ENCODE measurements at regions not wholly inside any gene's neighbourhood (a gene's known extent, or its start where the extent isn't known, plus 50 kb on each side); places are given as distances from the start of the nearest gene placed in this dataset.

DNA sequence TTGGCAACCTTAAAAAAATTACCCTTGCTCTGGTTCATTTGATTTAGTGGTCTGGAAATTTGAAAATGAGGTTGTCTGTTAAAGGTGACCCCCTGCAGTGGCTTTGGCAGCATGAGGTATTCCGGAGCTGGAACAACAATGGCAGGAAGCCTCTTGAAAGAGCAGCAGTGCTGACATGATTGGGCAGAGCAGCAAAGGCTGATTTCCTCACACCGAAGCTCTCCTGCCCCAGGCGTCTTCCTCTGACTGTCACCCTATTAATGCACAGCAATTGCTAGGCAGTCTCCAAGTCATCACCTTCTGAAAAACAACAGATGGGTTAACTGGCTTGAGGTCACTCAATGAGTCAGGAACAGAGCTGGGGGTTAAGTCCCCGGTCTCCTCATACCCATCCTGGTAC lies 241.8 kb upstream of the MMS22L start:
- no peak overlapping the region for H2AFZ ChIP-seq (ENCODE audit: low read depth, low read length, poor library complexity, severe bottlenecking)
- no peaks in the 10 kb centered on the region for H3K79me2 ChIP-seq (ENCODE audit: insufficient read depth, low read length)
- no peaks in the 10 kb centered on the region for H3K4me1 ChIP-seq (ENCODE audit: control insufficient read depth in 1 of 2, insufficient read depth in 2 of 2, low read length in 2 of 2)
- H3K9ac ChIP-seq (ENCODE audit: low read length) = no peak overlapping the region
- BruUV-seq (replicated peaks) = no TSS peak
- H3K36me3 ChIP-seq (ENCODE audit: control insufficient read depth in 1 of 2, insufficient read depth in 2 of 2, low read length in 2 of 2) = no peaks in the 10 kb centered on the region
- H3K9me3 ChIP-seq (ENCODE audit: control insufficient read depth in 1 of 2, insufficient read depth in 1 of 2, low read depth in 1 of 2, low read length in 2 of 2) = no peaks in the 10 kb centered on the region
- ChIA-PET CTCF (no interaction called here), POLR2A (no interaction called here), RAD21 (ENCODE audit: low non-redundant PET in 1 of 2, low total read pairs in 2 of 2, uncharacterized antibody in 2 of 2, unreplicated experiment in 2 of 2) (interaction anchor here in 1 of 2 experiments (1.1 kb wide), 1 partner anchor 27 kb away, joined by 3 read pairs; no protein-coding TSS in a partner anchor)
- no peak overlapping the region for H3K4me3 ChIP-seq (replicated peaks in 1 of 2; ENCODE audit: low read depth in 1 of 2, low read length in 2 of 2)
- intact Hi-C loops (cut with micrococcal nuclease) = no loop called here
- no peak for DNase-seq (ENCODE audit: low read depth, low spot score)
- no peaks in the 10 kb centered on the region for H4K20me1 ChIP-seq (ENCODE audit: insufficient read depth)
- no peak overlapping the region for H3K4me2 ChIP-seq (ENCODE audit: low read length)
- no peak for ATAC-seq
- H3K27me3 ChIP-seq (ENCODE audit: insufficient read depth, low read length) = peaks cover 25% of the 10 kb centered on the region
- H3K27ac ChIP-seq (ENCODE audit: low read depth, low read length) = no peak overlapping the region
- no peak for TF ChIP-seq EZH2phosphoT487 (IDR thresholded peaks at IDR 0.05; ENCODE audit: borderline replicate concordance)
- no peak for TF ChIP-seq ELF1 (IDR thresholded peaks at IDR 0.05; ENCODE audit: borderline replicate concordance, low read depth)
- no peaks in the 10 kb centered on the region for H3K9me2 ChIP-seq (ENCODE audit: insufficient read depth)

DNA sequence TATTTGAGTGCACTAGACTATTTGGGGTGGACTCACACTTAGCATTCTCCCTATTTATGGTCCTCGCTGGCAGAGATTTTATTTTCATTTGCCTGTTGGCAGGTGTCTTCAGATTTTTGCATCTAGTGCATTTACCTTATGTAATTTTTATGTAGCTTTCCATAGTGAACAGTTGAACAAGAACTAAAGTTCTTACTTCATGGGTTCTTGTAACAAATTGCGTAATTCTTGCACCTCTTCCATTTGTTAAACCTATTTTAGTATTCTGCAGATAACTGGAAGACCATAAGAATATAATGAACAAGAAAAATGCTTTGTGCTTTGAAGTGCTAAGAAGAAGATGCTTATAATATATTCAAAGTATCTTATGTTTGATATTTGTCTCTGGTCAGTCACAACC lies 252.8 kb upstream of the MMS22L start:
- Histone ChIP-seq H2AFZ (ENCODE audit: low read depth, low read length, poor library complexity, severe bottlenecking) (no peak overlapping the region), H3K4me3 (replicated peaks in 1 of 2; ENCODE audit: low read depth in 1 of 2, low read length in 2 of 2) (no peak overlapping the region), H3K4me1 (ENCODE audit: control insufficient read depth in 1 of 2, insufficient read depth in 2 of 2, low read length in 2 of 2) (no peaks in the 10 kb centered on the region), H3K9me2 (ENCODE audit: insufficient read depth) (no peaks in the 10 kb centered on the region), H3K9me3 (ENCODE audit: control insufficient read depth in 1 of 2, insufficient read depth in 1 of 2, low read depth in 1 of 2, low read length in 2 of 2) (no peaks in the 10 kb centered on the region), H3K79me2 (ENCODE audit: insufficient read depth, low read length) (no peaks in the 10 kb centered on the region), H3K27ac (ENCODE audit: low read depth, low read length) (no peak overlapping the region), H3K9ac (ENCODE audit: low read length) (no peak overlapping the region), H4K20me1 (ENCODE audit: insufficient read depth) (no peaks in the 10 kb centered on the region), H3K36me3 (ENCODE audit: control insufficient read depth in 1 of 2, insufficient read depth in 2 of 2, low read length in 2 of 2) (no peaks in the 10 kb centered on the region), H3K4me2 (ENCODE audit: low read length) (no peak overlapping the region), H3K27me3 (ENCODE audit: insufficient read depth, low read length) (peaks cover 34% of the 10 kb centered on the region)
- ChIA-PET CTCF (no interaction called here), POLR2A (no interaction called here), RAD21 (ENCODE audit: low non-redundant PET in 1 of 2, low total read pairs in 2 of 2, uncharacterized antibody in 2 of 2, unreplicated experiment in 2 of 2) (no interaction called here)
- TF ChIP-seq RAD21 (IDR thresholded peaks at IDR 0.05; ENCODE audit: low read depth) (no peak), SIN3A (IDR thresholded peaks at IDR 0.05; ENCODE audit: low read depth) (no peak), SRF (IDR thresholded peaks at IDR 0.05; ENCODE audit: low read depth) (no peak), EZH2phosphoT487 (IDR thresholded peaks at IDR 0.05; ENCODE audit: borderline replicate concordance) (no peak), JUND (IDR thresholded peaks at IDR 0.05) (no peak), POLR2A (IDR thresholded peaks at IDR 0.05; ENCODE audit: borderline replicate concordance, extremely low read depth, insufficient read depth, insufficient read length) (no peak), EZH2 (IDR thresholded peaks at IDR 0.05) (no peak), CBX3 (IDR thresholded peaks at IDR 0.05; ENCODE audit: low read depth) (no peak), FOSL1 (IDR thresholded peaks at IDR 0.05; ENCODE audit: low read depth) (no peak), TCF7L2 (IDR thresholded peaks at IDR 0.05; ENCODE audit: borderline replicate concordance, extremely low read depth, insufficient read depth, insufficient read length) (no peak), ZNF274 (IDR thresholded peaks at IDR 0.05; ENCODE audit: low read depth, low read length) (no peak), ZFX (IDR thresholded peaks at IDR 0.05) (no peak), SP1 (IDR thresholded peaks at IDR 0.05; ENCODE audit: low read depth) (no peak)
- TF ChIP-seq, protein P1, sequence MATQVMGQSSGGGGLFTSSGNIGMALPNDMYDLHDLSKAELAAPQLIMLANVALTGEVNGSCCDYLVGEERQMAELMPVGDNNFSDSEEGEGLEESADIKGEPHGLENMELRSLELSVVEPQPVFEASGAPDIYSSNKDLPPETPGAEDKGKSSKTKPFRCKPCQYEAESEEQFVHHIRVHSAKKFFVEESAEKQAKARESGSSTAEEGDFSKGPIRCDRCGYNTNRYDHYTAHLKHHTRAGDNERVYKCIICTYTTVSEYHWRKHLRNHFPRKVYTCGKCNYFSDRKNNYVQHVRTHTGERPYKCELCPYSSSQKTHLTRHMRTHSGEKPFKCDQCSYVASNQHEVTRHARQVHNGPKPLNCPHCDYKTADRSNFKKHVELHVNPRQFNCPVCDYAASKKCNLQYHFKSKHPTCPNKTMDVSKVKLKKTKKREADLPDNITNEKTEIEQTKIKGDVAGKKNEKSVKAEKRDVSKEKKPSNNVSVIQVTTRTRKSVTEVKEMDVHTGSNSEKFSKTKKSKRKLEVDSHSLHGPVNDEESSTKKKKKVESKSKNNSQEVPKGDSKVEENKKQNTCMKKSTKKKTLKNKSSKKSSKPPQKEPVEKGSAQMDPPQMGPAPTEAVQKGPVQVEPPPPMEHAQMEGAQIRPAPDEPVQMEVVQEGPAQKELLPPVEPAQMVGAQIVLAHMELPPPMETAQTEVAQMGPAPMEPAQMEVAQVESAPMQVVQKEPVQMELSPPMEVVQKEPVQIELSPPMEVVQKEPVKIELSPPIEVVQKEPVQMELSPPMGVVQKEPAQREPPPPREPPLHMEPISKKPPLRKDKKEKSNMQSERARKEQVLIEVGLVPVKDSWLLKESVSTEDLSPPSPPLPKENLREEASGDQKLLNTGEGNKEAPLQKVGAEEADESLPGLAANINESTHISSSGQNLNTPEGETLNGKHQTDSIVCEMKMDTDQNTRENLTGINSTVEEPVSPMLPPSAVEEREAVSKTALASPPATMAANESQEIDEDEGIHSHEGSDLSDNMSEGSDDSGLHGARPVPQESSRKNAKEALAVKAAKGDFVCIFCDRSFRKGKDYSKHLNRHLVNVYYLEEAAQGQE (IDR thresholded peaks at IDR 0.05; ENCODE audit: low read depth) = no peak
- TF ChIP-seq, protein P2, sequence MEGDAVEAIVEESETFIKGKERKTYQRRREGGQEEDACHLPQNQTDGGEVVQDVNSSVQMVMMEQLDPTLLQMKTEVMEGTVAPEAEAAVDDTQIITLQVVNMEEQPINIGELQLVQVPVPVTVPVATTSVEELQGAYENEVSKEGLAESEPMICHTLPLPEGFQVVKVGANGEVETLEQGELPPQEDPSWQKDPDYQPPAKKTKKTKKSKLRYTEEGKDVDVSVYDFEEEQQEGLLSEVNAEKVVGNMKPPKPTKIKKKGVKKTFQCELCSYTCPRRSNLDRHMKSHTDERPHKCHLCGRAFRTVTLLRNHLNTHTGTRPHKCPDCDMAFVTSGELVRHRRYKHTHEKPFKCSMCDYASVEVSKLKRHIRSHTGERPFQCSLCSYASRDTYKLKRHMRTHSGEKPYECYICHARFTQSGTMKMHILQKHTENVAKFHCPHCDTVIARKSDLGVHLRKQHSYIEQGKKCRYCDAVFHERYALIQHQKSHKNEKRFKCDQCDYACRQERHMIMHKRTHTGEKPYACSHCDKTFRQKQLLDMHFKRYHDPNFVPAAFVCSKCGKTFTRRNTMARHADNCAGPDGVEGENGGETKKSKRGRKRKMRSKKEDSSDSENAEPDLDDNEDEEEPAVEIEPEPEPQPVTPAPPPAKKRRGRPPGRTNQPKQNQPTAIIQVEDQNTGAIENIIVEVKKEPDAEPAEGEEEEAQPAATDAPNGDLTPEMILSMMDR (IDR thresholded peaks at IDR 0.05 in 2 of 3, conservative IDR thresholded peaks at IDR 0.05 in 1 of 3; ENCODE audit: borderline replicate concordance in 1 of 3, insufficient read depth in 1 of 3, low read depth in 2 of 3, low read length in 2 of 3) = no peak
- DNase-seq (ENCODE audit: low read depth, low spot score) (no peak), ATAC-seq (no peak)
- BruUV-seq (replicated peaks) = no TSS peak
- intact Hi-C loops (cut with micrococcal nuclease) = no loop called here

All from HCT116 (cell line).